ENCODE measurements at regions not wholly inside any gene's neighbourhood (a gene's known extent, or its start where the extent isn't known, plus 50 kb on each side); places are given as distances from the start of the nearest gene placed in this dataset.

GRCh38 chr13:40158757-40159156 is 503.3 kb downstream of the COG6 start:
- TF ChIP-seq TARDBP (IDR thresholded peaks at IDR 0.05) (no peak), POLR3G (IDR thresholded peaks at IDR 0.05; ENCODE audit: extremely low read depth, insufficient read length, insufficient replicate concordance) (no peak), YY1 (IDR thresholded peaks at IDR 0.05; ENCODE audit: borderline replicate concordance in 1 of 3, control insufficient read depth in 1 of 3, extremely low read depth in 1 of 3, insufficient read depth in 3 of 3, insufficient read length in 1 of 3, insufficient replicate concordance in 2 of 3, low read depth in 1 of 3, low read length in 2 of 3) (no peak), NFRKB (IDR thresholded peaks at IDR 0.05; ENCODE audit: low read depth) (no peak), BHLHE40 (IDR thresholded peaks at IDR 0.05; ENCODE audit: low read length) (no peak), MTA1 (IDR thresholded peaks at IDR 0.05; ENCODE audit: borderline replicate concordance) (no peak), ZNF347 (CRISPR knock-in tag; IDR thresholded peaks at IDR 0.05; ENCODE audit: low read depth) (no peak)
- TF ChIP-seq, protein P1, sequence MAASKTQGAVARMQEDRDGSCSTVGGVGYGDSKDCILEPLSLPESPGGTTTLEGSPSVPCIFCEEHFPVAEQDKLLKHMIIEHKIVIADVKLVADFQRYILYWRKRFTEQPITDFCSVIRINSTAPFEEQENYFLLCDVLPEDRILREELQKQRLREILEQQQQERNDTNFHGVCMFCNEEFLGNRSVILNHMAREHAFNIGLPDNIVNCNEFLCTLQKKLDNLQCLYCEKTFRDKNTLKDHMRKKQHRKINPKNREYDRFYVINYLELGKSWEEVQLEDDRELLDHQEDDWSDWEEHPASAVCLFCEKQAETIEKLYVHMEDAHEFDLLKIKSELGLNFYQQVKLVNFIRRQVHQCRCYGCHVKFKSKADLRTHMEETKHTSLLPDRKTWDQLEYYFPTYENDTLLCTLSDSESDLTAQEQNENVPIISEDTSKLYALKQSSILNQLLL (CRISPR knock-in tag; IDR thresholded peaks at IDR 0.05; ENCODE audit: borderline replicate concordance) = no peak
- TF ChIP-seq, protein P2, sequence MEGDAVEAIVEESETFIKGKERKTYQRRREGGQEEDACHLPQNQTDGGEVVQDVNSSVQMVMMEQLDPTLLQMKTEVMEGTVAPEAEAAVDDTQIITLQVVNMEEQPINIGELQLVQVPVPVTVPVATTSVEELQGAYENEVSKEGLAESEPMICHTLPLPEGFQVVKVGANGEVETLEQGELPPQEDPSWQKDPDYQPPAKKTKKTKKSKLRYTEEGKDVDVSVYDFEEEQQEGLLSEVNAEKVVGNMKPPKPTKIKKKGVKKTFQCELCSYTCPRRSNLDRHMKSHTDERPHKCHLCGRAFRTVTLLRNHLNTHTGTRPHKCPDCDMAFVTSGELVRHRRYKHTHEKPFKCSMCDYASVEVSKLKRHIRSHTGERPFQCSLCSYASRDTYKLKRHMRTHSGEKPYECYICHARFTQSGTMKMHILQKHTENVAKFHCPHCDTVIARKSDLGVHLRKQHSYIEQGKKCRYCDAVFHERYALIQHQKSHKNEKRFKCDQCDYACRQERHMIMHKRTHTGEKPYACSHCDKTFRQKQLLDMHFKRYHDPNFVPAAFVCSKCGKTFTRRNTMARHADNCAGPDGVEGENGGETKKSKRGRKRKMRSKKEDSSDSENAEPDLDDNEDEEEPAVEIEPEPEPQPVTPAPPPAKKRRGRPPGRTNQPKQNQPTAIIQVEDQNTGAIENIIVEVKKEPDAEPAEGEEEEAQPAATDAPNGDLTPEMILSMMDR (IDR thresholded peaks at IDR 0.05 in 2 of 3, conservative IDR thresholded peaks at IDR 0.05 in 1 of 3; ENCODE audit: insufficient read depth in 2 of 3, low read depth in 1 of 3, low read length in 3 of 3) = no peak
- TF ChIP-seq, protein P3, sequence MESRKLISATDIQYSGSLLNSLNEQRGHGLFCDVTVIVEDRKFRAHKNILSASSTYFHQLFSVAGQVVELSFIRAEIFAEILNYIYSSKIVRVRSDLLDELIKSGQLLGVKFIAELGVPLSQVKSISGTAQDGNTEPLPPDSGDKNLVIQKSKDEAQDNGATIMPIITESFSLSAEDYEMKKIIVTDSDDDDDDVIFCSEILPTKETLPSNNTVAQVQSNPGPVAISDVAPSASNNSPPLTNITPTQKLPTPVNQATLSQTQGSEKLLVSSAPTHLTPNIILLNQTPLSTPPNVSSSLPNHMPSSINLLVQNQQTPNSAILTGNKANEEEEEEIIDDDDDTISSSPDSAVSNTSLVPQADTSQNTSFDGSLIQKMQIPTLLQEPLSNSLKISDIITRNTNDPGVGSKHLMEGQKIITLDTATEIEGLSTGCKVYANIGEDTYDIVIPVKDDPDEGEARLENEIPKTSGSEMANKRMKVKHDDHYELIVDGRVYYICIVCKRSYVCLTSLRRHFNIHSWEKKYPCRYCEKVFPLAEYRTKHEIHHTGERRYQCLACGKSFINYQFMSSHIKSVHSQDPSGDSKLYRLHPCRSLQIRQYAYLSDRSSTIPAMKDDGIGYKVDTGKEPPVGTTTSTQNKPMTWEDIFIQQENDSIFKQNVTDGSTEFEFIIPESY (CRISPR knock-in tag; IDR thresholded peaks at IDR 0.05) = no peak
